ENCODE measurements at regions not wholly inside any gene's neighbourhood (a gene's known extent, or its start where the extent isn't known, plus 50 kb on each side); places are given as distances from the start of the nearest gene placed in this dataset.

DNA sequence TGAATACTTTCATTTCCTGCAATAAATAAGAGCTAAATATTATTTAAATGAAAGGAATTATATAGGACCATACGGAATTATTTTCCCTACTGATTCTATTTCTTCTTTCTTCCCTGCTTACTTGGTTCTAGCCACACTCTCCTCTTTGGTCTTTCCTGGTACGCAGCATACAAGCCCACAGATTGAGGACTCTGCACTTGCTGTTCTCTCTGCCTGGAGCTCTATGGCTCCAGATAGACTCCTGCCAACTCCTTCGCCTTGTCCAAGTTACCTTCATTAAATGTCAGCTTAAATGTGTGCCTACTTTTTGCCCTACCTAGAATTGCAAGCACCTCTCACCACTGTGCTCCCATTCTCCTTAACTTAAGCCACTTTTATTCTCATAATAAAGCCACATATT lies 203.4 kb downstream of the MDFIC start:
- no peak for TF ChIP-seq RAD21 (conservative IDR thresholded peaks at IDR 0.05)
- TF ChIP-seq, protein P1, sequence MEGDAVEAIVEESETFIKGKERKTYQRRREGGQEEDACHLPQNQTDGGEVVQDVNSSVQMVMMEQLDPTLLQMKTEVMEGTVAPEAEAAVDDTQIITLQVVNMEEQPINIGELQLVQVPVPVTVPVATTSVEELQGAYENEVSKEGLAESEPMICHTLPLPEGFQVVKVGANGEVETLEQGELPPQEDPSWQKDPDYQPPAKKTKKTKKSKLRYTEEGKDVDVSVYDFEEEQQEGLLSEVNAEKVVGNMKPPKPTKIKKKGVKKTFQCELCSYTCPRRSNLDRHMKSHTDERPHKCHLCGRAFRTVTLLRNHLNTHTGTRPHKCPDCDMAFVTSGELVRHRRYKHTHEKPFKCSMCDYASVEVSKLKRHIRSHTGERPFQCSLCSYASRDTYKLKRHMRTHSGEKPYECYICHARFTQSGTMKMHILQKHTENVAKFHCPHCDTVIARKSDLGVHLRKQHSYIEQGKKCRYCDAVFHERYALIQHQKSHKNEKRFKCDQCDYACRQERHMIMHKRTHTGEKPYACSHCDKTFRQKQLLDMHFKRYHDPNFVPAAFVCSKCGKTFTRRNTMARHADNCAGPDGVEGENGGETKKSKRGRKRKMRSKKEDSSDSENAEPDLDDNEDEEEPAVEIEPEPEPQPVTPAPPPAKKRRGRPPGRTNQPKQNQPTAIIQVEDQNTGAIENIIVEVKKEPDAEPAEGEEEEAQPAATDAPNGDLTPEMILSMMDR (IDR thresholded peaks at IDR 0.05; ENCODE audit: poor library complexity, severe bottlenecking): no peak
- TF ChIP-seq, protein P2, sequence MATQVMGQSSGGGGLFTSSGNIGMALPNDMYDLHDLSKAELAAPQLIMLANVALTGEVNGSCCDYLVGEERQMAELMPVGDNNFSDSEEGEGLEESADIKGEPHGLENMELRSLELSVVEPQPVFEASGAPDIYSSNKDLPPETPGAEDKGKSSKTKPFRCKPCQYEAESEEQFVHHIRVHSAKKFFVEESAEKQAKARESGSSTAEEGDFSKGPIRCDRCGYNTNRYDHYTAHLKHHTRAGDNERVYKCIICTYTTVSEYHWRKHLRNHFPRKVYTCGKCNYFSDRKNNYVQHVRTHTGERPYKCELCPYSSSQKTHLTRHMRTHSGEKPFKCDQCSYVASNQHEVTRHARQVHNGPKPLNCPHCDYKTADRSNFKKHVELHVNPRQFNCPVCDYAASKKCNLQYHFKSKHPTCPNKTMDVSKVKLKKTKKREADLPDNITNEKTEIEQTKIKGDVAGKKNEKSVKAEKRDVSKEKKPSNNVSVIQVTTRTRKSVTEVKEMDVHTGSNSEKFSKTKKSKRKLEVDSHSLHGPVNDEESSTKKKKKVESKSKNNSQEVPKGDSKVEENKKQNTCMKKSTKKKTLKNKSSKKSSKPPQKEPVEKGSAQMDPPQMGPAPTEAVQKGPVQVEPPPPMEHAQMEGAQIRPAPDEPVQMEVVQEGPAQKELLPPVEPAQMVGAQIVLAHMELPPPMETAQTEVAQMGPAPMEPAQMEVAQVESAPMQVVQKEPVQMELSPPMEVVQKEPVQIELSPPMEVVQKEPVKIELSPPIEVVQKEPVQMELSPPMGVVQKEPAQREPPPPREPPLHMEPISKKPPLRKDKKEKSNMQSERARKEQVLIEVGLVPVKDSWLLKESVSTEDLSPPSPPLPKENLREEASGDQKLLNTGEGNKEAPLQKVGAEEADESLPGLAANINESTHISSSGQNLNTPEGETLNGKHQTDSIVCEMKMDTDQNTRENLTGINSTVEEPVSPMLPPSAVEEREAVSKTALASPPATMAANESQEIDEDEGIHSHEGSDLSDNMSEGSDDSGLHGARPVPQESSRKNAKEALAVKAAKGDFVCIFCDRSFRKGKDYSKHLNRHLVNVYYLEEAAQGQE (IDR thresholded peaks at IDR 0.05; ENCODE audit: borderline replicate concordance): no peak

Measured in neural cell (in vitro differentiated cells).